ENCODE measurements at regions not wholly inside any gene's neighbourhood (a gene's known extent, or its start where the extent isn't known, plus 50 kb on each side); places are given as distances from the start of the nearest gene placed in this dataset.

DNA sequence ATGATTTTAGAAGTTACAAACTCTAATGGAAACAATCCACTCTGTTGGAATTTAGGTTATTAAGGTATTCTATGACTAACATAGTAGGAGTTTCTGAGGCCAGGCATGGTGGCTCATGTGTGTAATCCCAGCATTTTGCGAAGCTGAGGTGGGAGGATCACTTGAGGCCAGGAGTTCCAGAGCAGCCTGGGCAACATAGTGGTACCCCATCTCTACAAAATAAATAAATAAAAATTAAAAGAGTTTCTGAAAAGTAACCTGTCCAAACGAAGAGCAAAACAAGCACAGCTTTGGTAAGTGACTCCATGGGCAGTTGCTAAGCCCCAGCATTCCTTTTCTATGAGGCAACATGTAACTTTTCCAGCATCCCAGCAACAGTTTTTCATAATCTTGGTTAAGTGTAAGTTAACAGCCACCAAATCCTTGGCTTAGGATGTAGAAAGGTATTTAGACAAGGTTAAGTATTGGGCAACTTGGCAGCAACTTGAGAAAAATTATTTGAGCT is 86.3 kb downstream of the SOX4 start:
- no peaks in the 10 kb centered on the region for H3K9me3 ChIP-seq (ENCODE audit: control insufficient read depth, low read length, poor library complexity, severe bottlenecking)
- ATAC-seq (no peak), DNase-seq (no peak)
- Mint-ChIP-seq H3K36me3 (ENCODE audit: low read depth) (no peaks in the 10 kb centered on the region), H3K27me3 (no peaks in the 10 kb centered on the region), H3K4me1 (no peaks in the 10 kb centered on the region), H3K4me3 (no peak overlapping the region), H3K27ac (no peak overlapping the region)

DNA sequence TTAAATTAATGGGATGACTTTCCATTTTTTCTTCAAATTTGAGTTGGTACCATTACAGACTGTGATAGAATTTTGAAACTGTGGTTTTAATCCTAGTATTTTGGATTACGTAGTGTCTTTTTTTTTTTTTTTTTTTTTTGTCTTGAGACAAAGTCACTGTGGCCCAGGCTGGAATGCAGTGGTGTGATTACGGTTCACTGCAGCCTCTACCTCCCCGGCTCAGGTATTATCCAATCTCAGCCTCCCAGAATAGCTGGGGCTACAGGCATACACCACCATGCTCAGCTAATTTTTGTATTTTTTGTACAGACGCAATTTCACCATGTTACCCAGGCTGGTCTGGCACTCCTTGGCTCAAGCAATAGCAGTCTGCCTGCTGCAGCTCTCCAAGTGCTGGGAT is 87.1 kb downstream of the SOX4 start:
- no peak for ATAC-seq
- Mint-ChIP-seq H3K27me3 (peaks cover 3% of the 10 kb centered on the region), H3K36me3 (ENCODE audit: low read depth) (no peaks in the 10 kb centered on the region), H3K4me1 (no peaks in the 10 kb centered on the region), H3K27ac (no peak overlapping the region), H3K4me3 (no peak overlapping the region)
- H3K9me3 ChIP-seq (ENCODE audit: control insufficient read depth, low read length, poor library complexity, severe bottlenecking): no peaks in the 10 kb centered on the region
- DNase-seq: no peak

DNA sequence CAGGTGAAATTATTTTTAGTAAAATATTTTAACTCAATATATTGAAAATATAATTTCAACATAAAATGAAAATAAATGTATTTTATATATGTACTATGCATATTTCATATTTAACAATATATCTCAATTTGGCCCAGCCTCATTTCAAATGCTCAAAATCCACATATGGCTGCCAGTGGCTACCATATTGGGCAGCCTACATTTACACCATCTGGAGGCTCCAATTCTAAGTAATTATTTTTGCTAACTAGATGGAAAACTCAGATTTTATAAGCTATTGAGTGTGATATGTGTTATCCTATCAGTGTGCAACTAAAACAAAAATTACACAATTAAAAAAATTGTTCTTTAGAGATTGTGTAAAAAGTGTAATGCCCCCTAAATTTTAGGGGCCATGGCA is 96.9 kb downstream of the SOX4 start:
- ATAC-seq: no peak
- no peak for DNase-seq
- no peaks in the 10 kb centered on the region for H3K9me3 ChIP-seq (ENCODE audit: control insufficient read depth, low read length, poor library complexity, severe bottlenecking)
- Mint-ChIP-seq H3K4me3 (no peak overlapping the region), H3K36me3 (ENCODE audit: low read depth) (no peaks in the 10 kb centered on the region), H3K27ac (no peak overlapping the region), H3K27me3 (peaks cover 4% of the 10 kb centered on the region), H3K4me1 (no peaks in the 10 kb centered on the region)

DNA sequence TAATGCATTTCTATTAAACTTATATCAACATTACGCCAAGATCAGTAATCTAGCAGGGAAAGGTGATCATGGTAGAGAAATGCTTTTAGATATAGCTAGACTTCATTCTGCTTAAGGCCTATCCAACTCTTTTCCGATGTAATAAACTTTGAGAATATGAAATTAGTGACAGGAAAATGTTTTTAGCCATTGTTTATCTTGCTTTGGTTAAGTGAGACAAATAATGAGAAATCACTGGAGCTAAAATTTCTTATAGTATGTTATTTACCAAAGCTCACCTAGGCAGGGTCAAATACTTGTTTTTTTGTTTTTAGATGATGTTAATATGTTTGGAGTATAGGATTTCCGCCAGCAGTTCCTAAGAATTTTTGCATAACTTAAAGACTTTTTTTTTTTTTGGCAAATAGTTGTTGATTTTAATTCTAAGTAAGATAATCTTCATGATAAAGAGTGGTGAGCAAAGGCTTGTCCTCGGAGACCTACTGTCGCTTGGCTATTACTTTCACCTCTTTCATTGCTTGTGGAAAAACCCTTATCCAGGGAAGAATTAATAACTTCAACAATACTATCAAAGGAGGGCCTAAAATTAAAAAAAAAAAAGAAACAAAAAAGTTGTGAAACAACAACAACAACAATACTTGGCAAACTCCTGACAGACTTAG is 98.3 kb downstream of the SOX4 start:
- Mint-ChIP-seq H3K4me1 (no peaks in the 10 kb centered on the region), H3K4me3 (no peak overlapping the region), H3K27ac (no peak overlapping the region), H3K27me3 (no peaks in the 10 kb centered on the region), H3K36me3 (ENCODE audit: low read depth) (no peaks in the 10 kb centered on the region)
- H3K9me3 ChIP-seq (ENCODE audit: control insufficient read depth, low read length, poor library complexity, severe bottlenecking): no peaks in the 10 kb centered on the region
- ATAC-seq (no peak), DNase-seq (no peak)

DNA sequence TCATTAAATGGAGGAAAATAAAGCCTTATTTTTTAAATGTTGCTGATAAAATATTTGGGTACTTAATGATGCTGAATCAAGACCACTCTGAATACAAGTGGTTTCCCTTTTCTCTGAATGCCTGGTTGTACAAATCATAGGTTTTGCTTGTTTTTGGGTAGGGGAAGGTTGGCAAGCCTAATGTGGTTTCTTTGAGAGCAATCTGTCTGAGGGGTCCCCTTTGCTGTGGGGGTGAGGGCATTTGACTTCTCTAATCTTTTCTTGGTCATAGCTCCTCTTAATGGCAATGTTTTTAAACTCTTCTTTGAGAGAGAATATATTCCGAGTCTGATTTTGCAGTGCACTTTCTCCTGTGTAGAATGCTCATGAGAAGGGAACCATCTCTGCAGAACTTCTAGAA is 99.2 kb downstream of the SOX4 start:
- no peaks in the 10 kb centered on the region for H3K36me3 Mint-ChIP-seq (ENCODE audit: low read depth)
- DNase-seq (no peak), ATAC-seq (no peak)
- H3K27me3 Mint-ChIP-seq: no peaks in the 10 kb centered on the region
- H3K4me1 Mint-ChIP-seq: no peaks in the 10 kb centered on the region
- no peak overlapping the region for H3K4me3 Mint-ChIP-seq
- H3K9me3 ChIP-seq (ENCODE audit: control insufficient read depth, low read length, poor library complexity, severe bottlenecking): no peaks in the 10 kb centered on the region
- no peak overlapping the region for H3K27ac Mint-ChIP-seq

DNA sequence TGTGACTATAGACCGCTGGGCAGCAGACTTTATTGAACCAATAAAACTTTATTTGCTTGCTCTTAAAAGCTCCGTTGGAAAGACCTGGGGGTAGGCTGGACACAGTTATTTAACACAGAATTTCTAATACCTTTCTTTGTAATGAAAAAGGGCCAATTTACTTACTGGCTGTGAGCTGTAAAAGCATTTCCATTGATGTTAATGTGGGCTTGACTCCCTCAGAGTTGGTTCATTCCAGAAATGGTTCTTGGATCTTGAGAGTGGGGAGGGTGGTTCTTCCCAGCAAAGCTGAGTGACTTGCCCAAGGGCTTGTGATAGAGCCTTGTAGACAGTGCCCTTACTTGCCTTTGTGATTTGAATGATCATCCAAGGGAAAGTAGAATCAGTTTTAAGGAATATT is 100.6 kb downstream of the SOX4 start:
- no peaks in the 10 kb centered on the region for H3K36me3 Mint-ChIP-seq (ENCODE audit: low read depth)
- H3K4me3 Mint-ChIP-seq: no peak overlapping the region
- H3K27ac Mint-ChIP-seq: no peak overlapping the region
- no peaks in the 10 kb centered on the region for H3K4me1 Mint-ChIP-seq
- no peak for DNase-seq
- ATAC-seq: no peak
- no peaks in the 10 kb centered on the region for H3K9me3 ChIP-seq (ENCODE audit: control insufficient read depth, low read length, poor library complexity, severe bottlenecking)
- no peaks in the 10 kb centered on the region for H3K27me3 Mint-ChIP-seq

DNA sequence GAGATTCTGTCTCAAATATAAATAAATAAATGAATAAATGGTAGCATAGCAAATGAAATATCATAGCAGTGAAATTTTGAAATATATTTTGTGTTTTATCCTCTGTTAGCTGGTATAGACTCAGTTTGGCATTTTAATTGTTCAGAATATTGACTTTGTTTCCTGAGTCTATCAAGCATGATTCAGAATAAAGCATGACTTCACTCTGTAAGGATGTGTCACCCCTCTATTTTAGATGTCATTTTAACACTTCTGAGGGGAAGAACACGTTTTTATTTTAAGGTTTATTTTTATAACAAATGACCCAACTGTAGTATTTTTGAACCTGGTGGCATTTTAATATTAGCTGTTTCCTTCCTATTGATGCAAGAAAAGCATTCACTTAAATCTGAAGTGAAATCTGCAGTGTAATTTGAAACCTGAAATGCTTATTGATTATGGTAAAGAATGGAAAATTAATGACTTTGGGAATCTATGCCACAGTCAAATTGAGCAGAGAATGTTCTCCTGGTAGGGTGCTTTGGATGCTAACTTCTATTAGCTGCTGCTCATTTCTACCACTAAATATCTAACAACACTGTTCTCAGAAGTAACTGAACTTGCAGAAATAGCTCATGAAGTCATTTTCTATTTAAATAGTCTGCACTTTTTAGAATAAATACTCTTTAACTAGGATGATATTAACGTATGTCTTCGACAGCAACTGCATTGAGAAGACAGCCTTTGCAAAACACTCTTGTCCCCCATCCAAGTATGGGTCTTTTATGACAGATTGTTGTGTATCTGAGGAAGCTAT is 114.2 kb downstream of the SOX4 start:
- Mint-ChIP-seq H3K27ac (no peak overlapping the region), H3K27me3 (peaks cover 19% of the 10 kb centered on the region), H3K36me3 (ENCODE audit: low read depth) (no peaks in the 10 kb centered on the region), H3K4me3 (no peak overlapping the region), H3K4me1 (no peaks in the 10 kb centered on the region)
- no peaks in the 10 kb centered on the region for H3K9me3 ChIP-seq (ENCODE audit: control insufficient read depth, low read length, poor library complexity, severe bottlenecking)
- no peak for ATAC-seq
- DNase-seq: no peak

DNA sequence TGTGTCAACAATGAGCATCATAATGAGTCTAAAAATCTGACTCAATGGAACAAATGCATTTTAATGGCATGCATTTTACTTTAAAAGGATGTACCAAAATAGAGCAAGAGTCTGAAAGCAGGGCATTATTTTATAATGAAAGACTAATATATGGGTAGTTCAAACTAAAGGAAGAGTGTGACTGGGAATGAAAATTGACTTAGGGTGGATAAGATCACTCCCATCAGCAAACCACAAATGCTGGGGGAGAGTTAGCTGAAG is 114.7 kb downstream of the SOX4 start:
- no peak for DNase-seq
- Mint-ChIP-seq H3K4me1 (no peaks in the 10 kb centered on the region), H3K36me3 (ENCODE audit: low read depth) (no peaks in the 10 kb centered on the region), H3K4me3 (no peak overlapping the region), H3K27ac (no peak overlapping the region), H3K27me3 (peaks cover 19% of the 10 kb centered on the region)
- ATAC-seq: no peak
- no peaks in the 10 kb centered on the region for H3K9me3 ChIP-seq (ENCODE audit: control insufficient read depth, low read length, poor library complexity, severe bottlenecking)

DNA sequence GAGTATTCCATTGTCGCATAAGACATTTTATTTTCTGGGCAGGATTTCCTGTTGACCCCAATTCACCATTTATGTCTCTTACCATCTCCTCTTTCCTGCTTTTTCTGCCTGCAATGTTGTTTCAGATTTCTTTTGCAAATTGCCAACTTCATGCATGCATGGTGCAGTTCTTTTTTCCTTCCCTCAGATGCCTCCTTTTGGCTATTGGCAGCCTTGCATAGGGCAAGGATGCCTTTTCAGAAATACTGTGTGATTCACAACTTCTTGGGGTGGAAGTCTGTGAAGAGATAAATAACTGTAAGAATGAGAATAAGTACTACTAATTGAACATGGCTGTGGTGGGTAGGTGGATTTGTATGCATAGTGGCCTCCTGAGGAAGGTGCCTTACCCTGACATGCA is 116.7 kb downstream of the SOX4 start:
- Mint-ChIP-seq H3K27me3 (peaks cover 27% of the 10 kb centered on the region), H3K4me3 (no peak overlapping the region), H3K36me3 (ENCODE audit: low read depth) (no peaks in the 10 kb centered on the region), H3K27ac (no peak overlapping the region), H3K4me1 (no peaks in the 10 kb centered on the region)
- ATAC-seq: no peak
- no peaks in the 10 kb centered on the region for H3K9me3 ChIP-seq (ENCODE audit: control insufficient read depth, low read length, poor library complexity, severe bottlenecking)
- no peak for DNase-seq

DNA sequence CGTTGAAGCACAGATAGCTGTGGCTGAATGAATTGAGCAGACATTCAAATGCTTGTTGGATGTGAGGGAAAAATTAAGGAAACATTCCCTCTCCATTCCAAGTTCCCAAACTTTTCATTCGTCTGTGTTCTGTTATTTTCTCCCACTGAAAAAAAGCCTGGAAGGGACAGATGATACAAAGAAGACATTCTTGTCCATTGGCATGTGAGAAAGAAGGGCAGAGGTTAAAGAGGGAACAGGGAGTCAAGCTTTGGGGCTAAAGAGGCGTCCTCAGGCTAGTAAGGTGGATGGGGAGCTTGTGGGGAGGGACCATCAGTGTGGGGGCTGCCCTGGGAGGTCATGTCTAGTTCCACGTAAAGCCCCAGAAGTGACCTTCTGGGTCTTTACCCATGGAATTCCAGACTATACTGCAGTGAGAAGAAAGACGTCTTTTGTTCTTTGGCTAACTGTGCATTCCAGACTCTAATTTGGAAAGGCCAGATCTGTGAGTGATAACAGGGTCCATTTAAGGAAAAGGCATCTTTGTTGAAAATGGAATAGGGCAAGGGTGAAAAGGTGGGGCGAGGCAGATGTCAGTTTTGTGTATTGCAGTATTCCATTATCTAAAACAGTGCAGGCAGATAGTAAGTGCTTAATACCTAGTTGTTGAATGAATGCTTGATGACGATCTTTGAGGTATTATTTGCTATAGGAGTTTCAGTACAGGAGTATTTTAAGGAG is 117.5 kb downstream of the SOX4 start:
- peaks cover 27% of the 10 kb centered on the region for H3K27me3 Mint-ChIP-seq
- H3K4me1 Mint-ChIP-seq: no peaks in the 10 kb centered on the region
- no peaks in the 10 kb centered on the region for H3K9me3 ChIP-seq (ENCODE audit: control insufficient read depth, low read length, poor library complexity, severe bottlenecking)
- no peak overlapping the region for H3K4me3 Mint-ChIP-seq
- H3K27ac Mint-ChIP-seq: no peak overlapping the region
- DNase-seq (no peak), ATAC-seq (no peak)
- no peaks in the 10 kb centered on the region for H3K36me3 Mint-ChIP-seq (ENCODE audit: low read depth)

DNA sequence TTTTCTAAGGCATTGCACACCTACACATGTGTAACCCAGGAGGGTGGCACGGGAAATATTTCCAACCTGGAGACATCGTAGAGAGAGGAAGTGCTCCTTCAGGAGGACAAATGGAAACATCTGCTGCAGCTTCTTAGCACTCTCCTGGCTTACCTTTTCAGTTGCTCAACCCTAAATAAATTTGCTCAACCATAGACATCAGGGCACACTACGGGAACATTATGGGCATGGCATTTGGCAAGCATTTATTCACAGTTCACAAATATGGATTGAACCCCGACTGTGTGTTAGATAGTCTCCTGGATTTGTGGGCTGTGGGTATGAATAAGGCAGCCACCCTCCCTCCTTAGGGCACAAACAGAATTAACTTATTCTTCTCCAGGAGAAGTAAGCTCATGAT is 118.7 kb downstream of the SOX4 start:
- no peak for DNase-seq
- no peak for ATAC-seq
- Mint-ChIP-seq H3K4me1 (no peaks in the 10 kb centered on the region), H3K27me3 (peaks cover 27% of the 10 kb centered on the region), H3K4me3 (no peak overlapping the region), H3K36me3 (ENCODE audit: low read depth) (no peaks in the 10 kb centered on the region), H3K27ac (no peak overlapping the region)
- H3K9me3 ChIP-seq (ENCODE audit: control insufficient read depth, low read length, poor library complexity, severe bottlenecking): no peaks in the 10 kb centered on the region

DNA sequence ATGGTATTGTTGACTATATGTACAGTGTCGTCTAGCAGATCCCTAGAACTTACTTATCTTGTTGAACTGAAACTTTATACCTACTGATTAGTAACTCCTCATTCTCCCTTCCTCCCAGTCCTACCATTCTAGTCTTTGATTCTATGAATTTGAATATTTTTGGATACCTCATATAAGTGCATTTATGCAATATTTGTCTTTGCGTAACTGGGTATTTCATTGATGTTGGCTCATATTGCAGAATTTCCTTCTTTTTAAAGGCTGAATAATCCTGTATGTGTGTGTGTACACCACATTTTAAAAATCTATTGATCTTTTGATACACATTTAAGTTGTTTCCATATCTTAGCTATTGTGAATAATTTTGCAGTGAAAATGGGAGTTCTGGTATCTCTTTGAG is 119.9 kb downstream of the SOX4 start:
- Mint-ChIP-seq H3K36me3 (ENCODE audit: low read depth) (no peaks in the 10 kb centered on the region), H3K4me3 (no peak overlapping the region), H3K27me3 (peaks cover 21% of the 10 kb centered on the region), H3K4me1 (no peaks in the 10 kb centered on the region), H3K27ac (no peak overlapping the region)
- no peaks in the 10 kb centered on the region for H3K9me3 ChIP-seq (ENCODE audit: control insufficient read depth, low read length, poor library complexity, severe bottlenecking)
- DNase-seq (no peak), ATAC-seq (no peak)

DNA sequence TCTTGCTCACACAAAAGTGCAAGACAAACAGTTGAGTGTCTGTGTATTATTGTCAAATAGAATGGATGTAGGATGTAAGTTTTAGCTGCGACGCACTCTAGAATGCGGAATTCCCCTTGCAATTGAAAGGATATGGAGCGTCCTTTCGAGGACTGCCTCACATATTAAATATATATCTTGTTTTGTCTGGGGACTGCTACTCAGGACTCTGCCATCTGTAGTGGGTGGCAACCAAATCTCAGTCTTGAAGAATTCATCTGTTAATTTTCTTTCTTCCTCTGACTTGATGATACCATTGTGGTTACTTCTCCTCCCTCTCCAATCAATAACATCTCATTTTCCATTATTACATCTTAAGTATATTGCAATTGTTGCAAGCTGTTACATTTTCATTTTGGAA is 121.6 kb downstream of the SOX4 start:
- no peaks in the 10 kb centered on the region for H3K4me1 Mint-ChIP-seq
- no peaks in the 10 kb centered on the region for H3K9me3 ChIP-seq (ENCODE audit: control insufficient read depth, low read length, poor library complexity, severe bottlenecking)
- H3K27me3 Mint-ChIP-seq: peaks cover 19% of the 10 kb centered on the region
- no peak for DNase-seq
- H3K4me3 Mint-ChIP-seq: no peak overlapping the region
- H3K27ac Mint-ChIP-seq: no peak overlapping the region
- ATAC-seq: no peak
- no peaks in the 10 kb centered on the region for H3K36me3 Mint-ChIP-seq (ENCODE audit: low read depth)

DNA sequence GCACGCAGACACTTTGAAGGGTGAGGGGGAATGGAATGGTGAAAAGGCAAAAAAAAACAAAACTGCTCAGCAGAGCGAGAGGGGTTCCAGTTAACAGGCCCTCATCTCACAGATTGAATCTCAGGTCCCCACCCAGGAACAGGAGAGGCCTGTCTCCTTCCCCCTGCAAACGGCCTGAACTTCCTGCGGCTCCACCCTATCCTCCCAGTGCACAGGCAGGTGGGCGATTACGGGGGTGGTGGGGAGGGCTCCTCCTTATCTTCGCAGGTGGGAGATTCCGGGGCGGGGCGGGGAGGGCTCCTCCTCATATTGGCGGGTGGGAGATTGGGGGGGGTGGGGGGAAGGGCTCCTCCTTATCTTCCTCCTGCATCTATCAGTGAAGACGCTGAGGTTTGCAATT is 129.0 kb downstream of the SOX4 start:
- no peaks in the 10 kb centered on the region for H3K9me3 ChIP-seq (ENCODE audit: control insufficient read depth, low read length, poor library complexity, severe bottlenecking)
- peaks cover 2% of the 10 kb centered on the region for H3K4me1 Mint-ChIP-seq
- no peak overlapping the region for H3K27ac Mint-ChIP-seq
- H3K27me3 Mint-ChIP-seq: no peaks in the 10 kb centered on the region
- DNase-seq: no peak
- H3K4me3 Mint-ChIP-seq: no peak overlapping the region
- no peak for ATAC-seq
- H3K36me3 Mint-ChIP-seq (ENCODE audit: low read depth): no peaks in the 10 kb centered on the region
